GM12878 (cell line): ENCODE measurements at regions not wholly inside any gene's neighbourhood (a gene's known extent, or its start where the extent isn't known, plus 50 kb on each side); places are given as distances from the start of the nearest gene placed in this dataset.

Experiments
- ATAC-seq: fragments of 200-7000 bp; cut with Tn5 transposase; 3 replicates; pipeline ENCODE4 v1.9.1; 2020; ENCODE audit warnings: mild to moderate bottlenecking, moderate library complexity
- BruUV-seq: library from RNA; stranded (reverse); fragments of 400-500 nt; replicated peaks from 2 replicates; lab custom pipeline; 2021; lab: Mats Ljungman, UMichigan
- CTCF ChIA-PET: fragments of 300-600 bp; sonication (Branson Sonifier 250); formaldehyde crosslinking; extraction: SDS; loops from one replicate; lab custom pipeline; 2021; ENCODE audit warnings: inconsistent platforms; lab: Yijun Ruan, JAX
- POLR2A ChIA-PET: fragments of 350-600 bp; formaldehyde crosslinking; extraction: SDS; loops from one replicate; lab custom pipeline; 2021; ENCODE audit warnings: inconsistent platforms; lab: Charles Lee
- RAD21 ChIA-PET: fragments of 300-600 bp; sonication (Branson Sonifier 250); formaldehyde crosslinking; loops from one replicate; lab custom pipeline; 2023; ENCODE audit warnings: antibody characterized with exemption; ENCODE audit not compliant: unreplicated experiment; lab: Charles Lee
- SMC1A ChIA-PET: fragments of 300-600 bp; sonication (Branson Sonifier 250); formaldehyde crosslinking; loops from one replicate; lab custom pipeline; 2023; ENCODE audit not compliant: unreplicated experiment, uncharacterized antibody; lab: Charles Lee
- DNase-seq: peaks from one replicate; pipeline ENCODE4 v3.0.0-alpha.2; 2011; ENCODE audit warnings: low read depth, low spot score
- FAIRE-seq: peaks from 3 replicates; lab custom pipeline; 2011; peaks lifted over from hg19 to GRCh38; lab: Jason Lieb, UNC
- H2AFZ ChIP-seq: 2 replicates; pipeline ENCODE4 v1.6.0; 2011; ENCODE audit warnings: low read depth, low read length, control low read depth; ENCODE audit not compliant: control insufficient read depth
- H3K27ac ChIP-seq: 2 replicates; pipeline ENCODE4 v1.5.1; 2011; ENCODE audit warnings: control low read depth; ENCODE audit not compliant: control insufficient read depth, insufficient read depth
- H3K27me3 ChIP-seq, 2 experiments: replicated peaks in 1 of 2; 2 replicates each; pipeline versions ENCODE4 v1.6.0 to v1.6.1; 2011; ENCODE audit warnings: low read length in 1 of 2; ENCODE audit not compliant: control insufficient read depth in 2 of 2, insufficient read depth in 2 of 2
- H3K36me3 ChIP-seq, 2 experiments: 2 replicates each; pipeline ENCODE4 v1.5.1; 2011; ENCODE audit warnings: low read length in 1 of 2; ENCODE audit not compliant: control insufficient read depth in 2 of 2, insufficient read depth in 2 of 2
- H3K4me1 ChIP-seq: 2 replicates; pipeline ENCODE4 v1.6.1; 2011; ENCODE audit warnings: mild to moderate bottlenecking, low read length, moderate library complexity, mixed read lengths; ENCODE audit not compliant: control insufficient read depth, insufficient read depth
- H3K4me2 ChIP-seq: 2 replicates; pipeline ENCODE4 v1.6.0; 2011; ENCODE audit warnings: control low read depth; ENCODE audit not compliant: control insufficient read depth, insufficient read depth
- H3K4me3 ChIP-seq: fragments of 200-600 bp; sonication (generic); 2 replicates; pipeline ENCODE4 v1.5.1; 2016
- H3K79me2 ChIP-seq: 2 replicates; pipeline ENCODE4 v1.6.0; 2011; ENCODE audit warnings: low read length; ENCODE audit not compliant: control insufficient read depth, insufficient read depth
- H3K9ac ChIP-seq: 2 replicates; pipeline ENCODE4 v1.8.0; 2011; ENCODE audit warnings: low read length, control low read depth, mixed read lengths; ENCODE audit not compliant: control insufficient read depth, insufficient read depth
- H3K9me3 ChIP-seq: replicated peaks from 3 replicates; pipeline ENCODE4 v1.5.1; 2011; ENCODE audit warnings: mild to moderate bottlenecking, low read length; ENCODE audit not compliant: control insufficient read depth, insufficient read depth
- H4K20me1 ChIP-seq: 2 replicates; pipeline ENCODE4 v1.6.0; 2011; ENCODE audit not compliant: control insufficient read depth, insufficient read depth
- CHD1 ChIP-seq: IDR thresholded peaks from 2 replicates; pipeline ENCODE4 v1.6.1; 2012; ENCODE audit warnings: low read depth, low read length, improper control_type of control experiment
- CTCF ChIP-seq, 3 experiments: IDR thresholded peaks in 2 of 3; conservative IDR thresholded peaks in 1 of 3; 2 replicates each; pipeline ENCODE4 v1.5.1; 2011; ENCODE audit warnings: low read depth in 3 of 3, low read length in 3 of 3, mild to moderate bottlenecking in 3 of 3, control low read depth in 2 of 3, moderate library complexity in 2 of 3, inconsistent platforms in 1 of 3, mixed read lengths in 1 of 3; ENCODE audit not compliant: control insufficient read depth in 2 of 3, insufficient read depth in 1 of 3; ENCODE audit errors: extremely low read depth in 1 of 3
- E2F4 ChIP-seq: IDR thresholded peaks from 2 replicates; pipeline ENCODE4 v1.6.1; 2012; ENCODE audit warnings: low read depth, low read length, improper control_type of control experiment
- FOS ChIP-seq: IDR thresholded peaks from 3 replicates; pipeline ENCODE4 v1.6.1; 2011; ENCODE audit warnings: borderline replicate concordance; ENCODE audit not compliant: insufficient read length; ENCODE audit errors: extremely low read depth
- JUND ChIP-seq: IDR thresholded peaks from 2 replicates; pipeline ENCODE4 v1.6.1; 2012; ENCODE audit warnings: low read depth, mild to moderate bottlenecking, low read length, improper control_type of control experiment, moderate library complexity
- MAX ChIP-seq: IDR thresholded peaks from 2 replicates; pipeline ENCODE4 v1.6.1; 2012; ENCODE audit warnings: low read depth, low read length, improper control_type of control experiment
- MEF2B ChIP-seq: fragments of 450-650 bp; IDR thresholded peaks from 2 replicates; pipeline ENCODE4 v1.6.1; 2018; ENCODE audit warnings: mild to moderate bottlenecking, moderate library complexity; ENCODE audit not compliant: partially characterized antibody, poor library complexity, severe bottlenecking
- NFIC ChIP-seq: IDR thresholded peaks from 2 replicates; pipeline ENCODE4 v1.6.1; 2012; ENCODE audit warnings: low read depth, mild to moderate bottlenecking, inconsistent platforms, low read length, moderate library complexity
- NFXL1 ChIP-seq: fragments of 450-650 bp; IDR thresholded peaks from 2 replicates; pipeline ENCODE4 v1.6.1; 2017; ENCODE audit warnings: antibody characterized with exemption, mild to moderate bottlenecking, borderline replicate concordance
- NR2C1 ChIP-seq: fragments of 450-650 bp; IDR thresholded peaks from 2 replicates; pipeline ENCODE4 v1.6.1; 2017; ENCODE audit warnings: antibody characterized with exemption, mild to moderate bottlenecking, moderate library complexity
- SREBF2 ChIP-seq: IDR thresholded peaks from 2 replicates; pipeline ENCODE4 v1.6.1; 2012; ENCODE audit warnings: mild to moderate bottlenecking, low read length
- SUPT20H ChIP-seq: IDR thresholded peaks from 2 replicates; pipeline ENCODE4 v1.6.1; 2011; ENCODE audit warnings: low read depth, mild to moderate bottlenecking, low read length, moderate library complexity, borderline replicate concordance; ENCODE audit not compliant: control insufficient read depth
- ZBED1 ChIP-seq: IDR thresholded peaks from 2 replicates; pipeline ENCODE4 v1.6.1; 2016; ENCODE audit warnings: borderline replicate concordance
- ZBTB40 ChIP-seq: fragments of 450-650 bp; IDR thresholded peaks from 2 replicates; pipeline ENCODE4 v1.6.1; 2016; ENCODE audit warnings: mild to moderate bottlenecking, moderate library complexity, borderline replicate concordance
- ZNF274 ChIP-seq: IDR thresholded peaks from one replicate; pipeline ENCODE4 v1.8.0; 2011; ENCODE audit not compliant: insufficient read length, insufficient read depth
- WGBS: methylation state at CpG from one replicate; pipeline ENCODE4 v1.1.6; 2016; ENCODE audit warnings: low lambda C conversion rate; ENCODE audit not compliant: insufficient replicate concordance, insufficient coverage; ENCODE audit errors: missing lambda C conversion rate; 5-methylcytosine and 5-hydroxymethylcytosine counted together
- in situ Hi-C: fragments of 300-500 bp; cut with MboI; formaldehyde crosslinking; loops from 9 replicates; pipeline ENCODE4 v1.14.3; 2018; ENCODE audit warnings: mixed read lengths
- intact Hi-C: fragments of 100-400 bp; cut with micrococcal nuclease; formaldehyde crosslinking; loops from one replicate; pipeline ENCODE4 v1.14.2; 2022; ENCODE audit not compliant: unreplicated experiment

GRCh38 chr11:122177238-122177637, 61.2 kb upstream of the BLID start (continued):
- TF ChIP-seq CTCF (IDR thresholded peaks at IDR 0.05 in 2 of 3, conservative IDR thresholded peaks at IDR 0.05 in 1 of 3; ENCODE audit: control insufficient read depth in 2 of 3, extremely low read depth in 1 of 3, insufficient read depth in 1 of 3, low read depth in 3 of 3, low read length in 3 of 3): no peak
- no peak for TF ChIP-seq NR2C1

- WGBS: 10% methylated on average over 3 of the region's 3 CpGs
- Histone ChIP-seq H3K4me1 (no peaks in the 10 kb centered on the region), H2AFZ (no peak overlapping the region), H3K9ac (no peak overlapping the region), H3K27ac (no peak overlapping the region), H3K4me3 (no peak overlapping the region), H3K9me3 (no peaks in the 10 kb centered on the region), H3K4me2 (no peak overlapping the region), H3K36me3 (no peaks in the 10 kb centered on the region), H4K20me1 (no peaks in the 10 kb centered on the region), H3K79me2 (no peaks in the 10 kb centered on the region), H3K27me3 (no peaks in the 10 kb centered on the region)
- ChIA-PET CTCF (no interaction called here), POLR2A (no interaction called here), SMC1A (no interaction called here), RAD21 (no interaction called here)
- intact Hi-C loops (no loop called here), in situ Hi-C loops (no loop called here)
- DNase-seq: no peak
- no peak for FAIRE-seq
- BruUV-seq: no TSS peak
- ATAC-seq: no peak
- no peak for TF ChIP-seq MAX
- TF ChIP-seq CHD1: no peak
- no peak for TF ChIP-seq MEF2B
- TF ChIP-seq SUPT20H: no peak
- TF ChIP-seq E2F4: no peak
- no peak for TF ChIP-seq SREBF2
- no peak for TF ChIP-seq JUND
- no peak for TF ChIP-seq FOS
- TF ChIP-seq NFXL1: no peak
- no peak for TF ChIP-seq ZBED1
- no peak for TF ChIP-seq ZBTB40
- no peak for TF ChIP-seq ZNF274
- no peak for TF ChIP-seq NFIC
These were observed 60.6 kb upstream of the BLID start for GRCh38 chr11:122176651-122177050.
